Activated T-helper 17 cell treated with anti-CD3 and anti-CD28 coated beads, Interleukin-2, amount 50 U/mL, for 72 hours (primary cell): ENCODE measurements at regions not wholly inside any gene's neighbourhood (a gene's known extent, or its start where the extent isn't known, plus 50 kb on each side); places are given as distances from the start of the nearest gene placed in this dataset.

Source experiments
- ATAC-seq: fragments of 150-1000 bp; cut with Tn5 transposase; replicated peaks from 2 replicates; pipeline ENCODE4 v1.10.0; 2021; ENCODE audit warnings: mild to moderate bottlenecking, moderate library complexity
- H3K27ac Mint-ChIP-seq: one replicate; pipeline ENCODE4 v1.8.0; 2022; ENCODE audit warnings: mixed read lengths
- H3K27me3 Mint-ChIP-seq: one replicate; pipeline ENCODE4 v1.8.0; 2022; ENCODE audit warnings: mixed read lengths
- H3K36me3 Mint-ChIP-seq: one replicate; pipeline ENCODE4 v1.8.0; 2022; ENCODE audit warnings: low read depth, mild to moderate bottlenecking, mixed read lengths
- H3K4me1 Mint-ChIP-seq: one replicate; pipeline ENCODE4 v1.8.0; 2022; ENCODE audit warnings: mixed read lengths
- H3K4me3 Mint-ChIP-seq: one replicate; pipeline ENCODE4 v1.8.0; 2022; ENCODE audit warnings: mild to moderate bottlenecking, mixed read lengths
- H3K9me3 Mint-ChIP-seq: one replicate; pipeline ENCODE4 v1.8.0; 2022; ENCODE audit warnings: mixed read lengths

DNA sequence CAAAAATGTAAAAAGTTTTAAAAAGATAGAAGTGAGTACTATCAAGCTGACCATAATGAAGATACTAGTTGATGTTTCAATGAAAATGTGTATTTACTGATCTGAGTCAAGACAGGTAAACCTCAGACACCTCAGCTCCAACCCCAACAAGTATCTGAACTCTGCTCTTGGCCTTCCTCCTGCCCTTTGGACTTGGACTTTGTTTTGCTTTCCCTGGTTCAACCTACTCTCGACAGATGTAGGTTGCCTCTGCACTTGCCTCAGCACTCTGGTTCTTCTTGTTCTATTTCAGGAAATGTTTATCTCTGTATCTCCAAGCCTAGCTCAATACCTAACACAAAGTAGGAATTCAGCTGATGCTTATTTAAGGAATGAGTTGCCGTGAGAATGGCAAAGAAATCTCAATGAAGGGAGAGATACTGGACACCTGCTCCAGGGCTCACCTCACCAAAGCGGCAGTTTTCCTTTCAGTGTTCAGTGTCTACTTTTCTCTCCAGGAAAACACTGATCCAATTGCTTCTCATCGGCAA, 248.8 kb upstream of the CTAGE1 start:
- Mint-ChIP-seq H3K27me3 (no peaks in the 10 kb centered on the region), H3K9me3 (peaks cover 10% of the 10 kb centered on the region), H3K4me3 (no peak overlapping the region), H3K4me1 (no peaks in the 10 kb centered on the region), H3K36me3 (no peaks in the 10 kb centered on the region), H3K27ac (no peak overlapping the region)
- no peak for ATAC-seq

DNA sequence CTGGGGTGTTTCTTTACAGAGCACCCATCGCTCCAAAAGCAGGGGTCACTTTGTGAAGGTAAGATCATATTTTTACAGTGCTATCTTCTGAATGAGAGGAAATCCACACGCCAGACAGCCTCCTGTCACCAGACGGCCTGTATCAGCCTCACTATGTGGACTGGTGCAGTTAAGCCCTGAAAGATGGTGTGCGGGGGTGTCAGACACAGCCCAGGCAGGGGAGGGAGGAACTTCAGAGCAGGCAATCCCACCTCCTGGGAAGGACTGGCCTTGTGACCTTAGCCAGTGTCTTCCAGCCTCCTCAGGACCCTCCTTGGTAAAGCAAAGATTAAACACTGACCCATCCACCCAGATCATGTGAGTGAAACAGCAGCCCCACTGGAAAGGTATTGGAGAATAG, 249.4 kb upstream of the CTAGE1 start:
- Mint-ChIP-seq H3K36me3 (no peaks in the 10 kb centered on the region), H3K27ac (no peak overlapping the region), H3K4me1 (no peaks in the 10 kb centered on the region), H3K9me3 (peaks cover 10% of the 10 kb centered on the region), H3K4me3 (no peak overlapping the region), H3K27me3 (no peaks in the 10 kb centered on the region)
- ATAC-seq: no peak

DNA sequence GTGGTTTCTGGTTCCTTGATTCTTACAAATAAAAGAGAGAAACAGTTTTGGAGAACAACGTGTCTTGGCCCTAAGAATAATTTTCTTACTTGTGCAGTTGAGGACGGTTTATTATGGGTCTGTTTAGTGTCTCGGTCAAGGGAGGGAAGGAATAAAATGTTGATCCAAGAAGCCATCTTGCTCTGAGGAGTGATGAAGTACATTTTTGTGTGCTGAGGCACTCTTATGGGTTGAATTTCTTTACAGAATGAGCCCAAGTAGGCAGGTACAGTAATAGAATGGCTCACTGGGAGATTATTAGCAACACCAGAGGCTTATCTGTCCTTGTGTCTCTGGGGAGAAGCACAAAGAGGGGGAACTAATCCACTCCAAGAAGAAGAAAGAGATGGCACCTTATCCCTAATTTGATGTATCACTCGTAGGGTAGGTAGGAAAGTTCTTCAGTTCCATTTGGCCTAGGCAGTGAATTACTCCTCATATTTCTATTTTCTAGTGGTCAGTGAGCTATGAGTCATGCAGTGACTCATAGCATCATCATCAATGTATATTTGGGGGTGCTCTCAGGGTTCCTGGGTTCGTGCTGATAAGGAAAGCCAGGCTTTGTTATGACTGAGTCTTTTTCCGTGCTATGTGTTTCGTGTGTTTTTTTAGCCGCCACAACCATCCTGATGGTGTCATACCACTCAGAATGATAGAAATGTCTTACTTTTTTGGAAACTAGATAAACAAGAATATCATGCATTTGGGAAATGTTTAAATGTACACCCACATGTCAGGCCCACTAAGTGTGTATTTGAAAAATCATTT, 250.1 kb upstream of the CTAGE1 start:
- H3K9me3 Mint-ChIP-seq: peaks cover 10% of the 10 kb centered on the region
- H3K27me3 Mint-ChIP-seq: no peaks in the 10 kb centered on the region
- ATAC-seq: no peak
- no peaks in the 10 kb centered on the region for H3K36me3 Mint-ChIP-seq
- no peak overlapping the region for H3K27ac Mint-ChIP-seq
- no peaks in the 10 kb centered on the region for H3K4me1 Mint-ChIP-seq
- no peak overlapping the region for H3K4me3 Mint-ChIP-seq

DNA sequence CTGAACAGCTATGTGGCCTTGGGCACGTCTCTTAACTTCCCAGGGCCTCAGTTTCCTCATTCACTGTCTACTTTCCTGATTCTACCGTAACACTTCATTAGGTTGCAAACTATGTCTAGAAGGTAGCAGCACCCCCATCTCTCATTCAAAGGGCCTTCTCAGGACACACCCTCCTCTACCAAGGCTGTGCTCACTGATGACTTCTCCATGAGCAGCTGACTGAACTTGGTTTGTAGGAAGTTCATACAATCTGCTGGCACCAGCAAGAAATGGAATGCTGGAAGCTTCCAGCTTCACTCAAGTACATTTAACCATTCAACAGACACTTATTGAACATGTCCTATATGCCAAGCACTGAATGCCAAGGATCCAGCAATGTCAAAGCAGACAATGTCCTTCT, 250.8 kb upstream of the CTAGE1 start:
- ATAC-seq: no peak
- no peaks in the 10 kb centered on the region for H3K36me3 Mint-ChIP-seq
- no peaks in the 10 kb centered on the region for H3K27me3 Mint-ChIP-seq

DNA sequence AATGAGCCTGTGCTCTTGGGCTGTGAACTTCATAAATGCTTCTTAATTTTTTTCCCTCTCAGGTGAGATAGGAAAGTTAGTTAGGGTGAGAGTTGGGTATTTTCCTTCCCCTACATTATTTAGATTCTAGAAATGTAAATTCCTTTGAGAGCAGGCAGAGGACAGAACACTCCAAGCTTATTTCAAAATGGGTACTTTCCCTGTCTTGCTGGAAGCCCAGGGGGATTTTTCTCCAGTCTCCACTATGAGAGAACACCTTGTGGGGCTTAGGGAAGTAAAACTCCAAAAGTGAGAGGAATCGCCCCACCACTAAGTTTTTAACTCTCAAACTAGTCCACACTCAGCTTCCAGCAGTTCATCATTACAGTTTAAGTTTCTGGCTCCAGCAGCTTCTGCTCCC, 253.2 kb upstream of the CTAGE1 start:
- no peaks in the 10 kb centered on the region for H3K27me3 Mint-ChIP-seq
- ATAC-seq: no peak
- no peak overlapping the region for H3K4me3 Mint-ChIP-seq
- no peaks in the 10 kb centered on the region for H3K36me3 Mint-ChIP-seq
- no peak overlapping the region for H3K27ac Mint-ChIP-seq
- H3K4me1 Mint-ChIP-seq: no peaks in the 10 kb centered on the region
- peaks cover 5% of the 10 kb centered on the region for H3K9me3 Mint-ChIP-seq

More for the DNA sequence above, 250.8 kb upstream of the CTAGE1 start:
- peaks cover 3% of the 10 kb centered on the region for H3K9me3 Mint-ChIP-seq
- H3K4me1 Mint-ChIP-seq: no peaks in the 10 kb centered on the region
- no peak overlapping the region for H3K27ac Mint-ChIP-seq
- no peak overlapping the region for H3K4me3 Mint-ChIP-seq

GRCh38 chr18:22673182-22673862, 255.6 kb upstream of the CTAGE1 start:
- no peak for ATAC-seq
- H3K27ac Mint-ChIP-seq: no peak overlapping the region
- no peaks in the 10 kb centered on the region for H3K36me3 Mint-ChIP-seq
- H3K4me3 Mint-ChIP-seq: no peak overlapping the region
- H3K4me1 Mint-ChIP-seq: no peaks in the 10 kb centered on the region
- peaks cover 5% of the 10 kb centered on the region for H3K9me3 Mint-ChIP-seq
- peaks cover 10% of the 10 kb centered on the region for H3K27me3 Mint-ChIP-seq

- no peak overlapping the region for H3K4me3 Mint-ChIP-seq
- H3K4me1 Mint-ChIP-seq: no peaks in the 10 kb centered on the region
- H3K36me3 Mint-ChIP-seq: no peaks in the 10 kb centered on the region
- no peak for ATAC-seq
- H3K27ac Mint-ChIP-seq: no peak overlapping the region
- peaks cover 5% of the 10 kb centered on the region for H3K9me3 Mint-ChIP-seq
- peaks cover 10% of the 10 kb centered on the region for H3K27me3 Mint-ChIP-seq
Measured at GRCh38 chr18:22674272-22674671, 256.6 kb upstream of the CTAGE1 start.

DNA sequence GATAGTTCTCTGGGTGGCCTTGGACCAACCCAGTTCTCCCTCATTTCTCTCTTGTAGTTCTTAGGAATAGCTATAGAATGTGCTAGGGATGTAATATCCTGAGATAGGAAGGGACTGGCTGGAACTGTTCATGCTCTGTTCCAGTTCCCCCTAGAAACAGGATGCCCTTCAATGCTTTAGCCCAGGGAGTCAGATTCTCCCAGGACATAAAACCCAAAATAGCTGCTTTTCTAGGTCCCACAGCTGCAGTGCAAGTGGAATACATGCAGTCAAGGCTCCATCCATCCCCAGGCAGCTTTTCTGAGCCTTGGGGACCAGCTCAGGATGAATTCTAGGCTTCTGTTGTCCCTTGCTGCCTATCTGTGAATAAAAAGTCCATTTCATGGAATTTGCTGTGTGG, 257.3 kb upstream of the CTAGE1 start:
- Mint-ChIP-seq H3K9me3 (peaks cover 5% of the 10 kb centered on the region), H3K27me3 (peaks cover 10% of the 10 kb centered on the region), H3K36me3 (no peaks in the 10 kb centered on the region), H3K4me1 (no peaks in the 10 kb centered on the region), H3K4me3 (no peak overlapping the region), H3K27ac (no peak overlapping the region)
- ATAC-seq: no peak

DNA sequence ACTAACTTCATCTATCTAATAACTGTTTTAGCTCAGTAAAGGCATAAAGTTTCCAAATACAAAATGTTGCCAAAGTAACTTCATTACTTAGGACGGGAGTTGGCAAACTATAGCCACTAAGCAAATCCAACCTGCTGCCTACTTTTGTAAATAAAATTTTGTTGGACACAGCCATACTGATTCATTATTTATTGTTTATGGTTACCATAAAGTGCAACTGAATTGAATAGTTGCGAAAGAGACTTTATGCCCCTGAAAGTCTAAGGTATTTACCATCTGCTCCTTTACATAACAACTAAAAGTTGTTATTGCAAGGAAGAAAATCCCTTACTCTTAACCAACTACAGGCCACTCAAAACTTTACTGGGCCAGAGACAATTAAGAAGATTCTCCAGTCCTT, 256.7 kb upstream of the RBBP8 start:
- Mint-ChIP-seq H3K9me3 (peaks cover 5% of the 10 kb centered on the region), H3K27ac (no peak overlapping the region), H3K4me3 (no peak overlapping the region), H3K27me3 (peaks cover 12% of the 10 kb centered on the region), H3K4me1 (no peaks in the 10 kb centered on the region), H3K36me3 (no peaks in the 10 kb centered on the region)
- no peak for ATAC-seq

- Mint-ChIP-seq H3K4me1 (no peaks in the 10 kb centered on the region), H3K27me3 (peaks cover 12% of the 10 kb centered on the region)
Measured at GRCh38 chr18:22678486-22678885, 254.6 kb upstream of the RBBP8 start.

DNA sequence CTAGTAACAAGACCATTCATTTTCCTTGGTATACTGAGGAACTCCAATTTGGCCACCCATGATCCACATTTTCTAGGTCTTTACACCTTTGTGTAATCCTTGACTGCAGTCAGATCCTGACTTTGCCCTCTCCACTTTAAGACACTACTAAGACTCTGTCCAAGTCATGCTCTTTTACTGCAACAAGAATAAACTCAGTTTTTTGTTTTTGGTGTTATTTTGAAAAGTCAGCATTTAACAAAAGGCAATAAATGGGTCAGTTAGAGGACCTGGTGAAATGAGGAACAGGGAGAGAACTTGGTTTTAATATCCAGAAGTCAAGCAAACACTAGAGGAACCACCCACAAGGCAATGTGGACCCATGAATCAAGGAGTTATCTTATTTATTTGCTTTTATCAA, 252.2 kb upstream of the RBBP8 start:
- no peak overlapping the region for H3K4me3 Mint-ChIP-seq
- no peak overlapping the region for H3K27ac Mint-ChIP-seq
- no peaks in the 10 kb centered on the region for H3K4me1 Mint-ChIP-seq
- H3K9me3 Mint-ChIP-seq: no peaks in the 10 kb centered on the region
- peaks cover 12% of the 10 kb centered on the region for H3K27me3 Mint-ChIP-seq
- no peak for ATAC-seq
- H3K36me3 Mint-ChIP-seq: no peaks in the 10 kb centered on the region

More at GRCh38 chr18:22678486-22678885, 254.6 kb upstream of the RBBP8 start:
- H3K27ac Mint-ChIP-seq: no peak overlapping the region
- no peak overlapping the region for H3K4me3 Mint-ChIP-seq
- H3K36me3 Mint-ChIP-seq: no peaks in the 10 kb centered on the region
- peaks cover 5% of the 10 kb centered on the region for H3K9me3 Mint-ChIP-seq
- ATAC-seq: no peak

- peaks cover 9% of the 10 kb centered on the region for H3K27me3 Mint-ChIP-seq
- H3K27ac Mint-ChIP-seq: no peak overlapping the region
- no peaks in the 10 kb centered on the region for H3K36me3 Mint-ChIP-seq
- ATAC-seq: no peak
- no peaks in the 10 kb centered on the region for H3K9me3 Mint-ChIP-seq
- H3K4me1 Mint-ChIP-seq: no peaks in the 10 kb centered on the region
- no peak overlapping the region for H3K4me3 Mint-ChIP-seq
Measured at GRCh38 chr18:22681908-22682307, 251.2 kb upstream of the RBBP8 start.

- H3K27ac Mint-ChIP-seq: no peak overlapping the region
- H3K9me3 Mint-ChIP-seq: no peaks in the 10 kb centered on the region
- no peaks in the 10 kb centered on the region for H3K4me1 Mint-ChIP-seq
- H3K36me3 Mint-ChIP-seq: no peaks in the 10 kb centered on the region
- no peak for ATAC-seq
- no peak overlapping the region for H3K4me3 Mint-ChIP-seq
- H3K27me3 Mint-ChIP-seq: peaks cover 3% of the 10 kb centered on the region
Measured at GRCh38 chr18:22682720-22683119, 250.4 kb upstream of the RBBP8 start.

GRCh38 chr18:22683196-22683676, 249.9 kb upstream of the RBBP8 start:
- H3K9me3 Mint-ChIP-seq: no peaks in the 10 kb centered on the region
- no peak for ATAC-seq
- peaks cover 3% of the 10 kb centered on the region for H3K27me3 Mint-ChIP-seq
- H3K4me3 Mint-ChIP-seq: no peak overlapping the region
- no peaks in the 10 kb centered on the region for H3K4me1 Mint-ChIP-seq
- no peak overlapping the region for H3K27ac Mint-ChIP-seq
- no peaks in the 10 kb centered on the region for H3K36me3 Mint-ChIP-seq

GRCh38 chr18:22683786-22684185, 249.3 kb upstream of the RBBP8 start:
- no peaks in the 10 kb centered on the region for H3K9me3 Mint-ChIP-seq
- peaks cover 3% of the 10 kb centered on the region for H3K27me3 Mint-ChIP-seq
- H3K36me3 Mint-ChIP-seq: no peaks in the 10 kb centered on the region
- no peak overlapping the region for H3K4me3 Mint-ChIP-seq
- ATAC-seq: no peak
- no peak overlapping the region for H3K27ac Mint-ChIP-seq
- no peaks in the 10 kb centered on the region for H3K4me1 Mint-ChIP-seq
